Lung (tissue), 11 donors: ENCODE measurements at regions not wholly inside any gene's neighbourhood (a gene's known extent, or its start where the extent isn't known, plus 50 kb on each side); places are given as distances from the start of the nearest gene placed in this dataset.

Source experiments
- ATAC-seq: fragments of 200-7000 bp; cut with Tn5 transposase; one replicate; pipeline ENCODE4 v1.9.1; 2020; ENCODE audit warnings: moderate number of reproducible peaks; ENCODE audit not compliant: insufficient read depth, low FRiP score
- DNase-seq, 3 donors: peaks; one replicate each; pipeline ENCODE4 v3.0.0-alpha.2; 2013 to 2017
- H3K27ac ChIP-seq, 2 donors: one replicate each; pipeline ENCODE4 v1.5.1; 2013; ENCODE audit warnings: mild to moderate bottlenecking in 2 of 2, moderate library complexity in 2 of 2, control low read depth in 1 of 2, inconsistent platforms in 1 of 2, low read depth in 1 of 2, low read length in 1 of 2
- H3K27me3 ChIP-seq, 3 donors: one replicate each; pipeline ENCODE4 v1.5.1; 2013; ENCODE audit warnings: low read length in 2 of 3; ENCODE audit not compliant: control insufficient read depth in 3 of 3, insufficient read depth in 3 of 3
- H3K36me3 ChIP-seq, 4 donors: one replicate each; pipeline ENCODE4 v1.5.1; 2013; ENCODE audit warnings: low read length in 4 of 4, mild to moderate bottlenecking in 1 of 4, moderate library complexity in 1 of 4; ENCODE audit not compliant: control insufficient read depth in 4 of 4, insufficient read depth in 4 of 4
- H3K4me1 ChIP-seq, 5 donors: one replicate each; pipeline ENCODE4 v1.5.1; 2013; ENCODE audit warnings: low read length in 5 of 5, mild to moderate bottlenecking in 2 of 5, moderate library complexity in 1 of 5; ENCODE audit not compliant: control insufficient read depth in 5 of 5, insufficient read depth in 5 of 5
- H3K4me3 ChIP-seq: one replicate; pipeline ENCODE4 v1.5.1; 2013; ENCODE audit warnings: mild to moderate bottlenecking, control low read depth, moderate library complexity
- H3K9ac ChIP-seq, 2 donors: one replicate each; pipeline ENCODE4 v1.5.1; 2013; ENCODE audit warnings: low read length in 2 of 2, control low read depth in 1 of 2; ENCODE audit not compliant: insufficient read depth in 1 of 2
- H3K9me3 ChIP-seq, 4 donors: one replicate each; pipeline ENCODE4 v1.5.1; 2013; ENCODE audit warnings: low read length in 3 of 4, mild to moderate bottlenecking in 1 of 4, moderate library complexity in 1 of 4; ENCODE audit not compliant: control insufficient read depth in 4 of 4, insufficient read depth in 3 of 4
- WGBS, 2 donors: extraction: QIAGEN DNeasy Blood & Tissue Kit; methylation state at CpG; one replicate each; pipeline ENCODE4 v1.1.7; 2013; 5-methylcytosine and 5-hydroxymethylcytosine counted together
- TF ChIP-seq, protein P1 (sequence below): IDR thresholded peaks from 2 replicates; pipeline ENCODE4 v1.5.1; 2012; ENCODE audit warnings: mild to moderate bottlenecking; ENCODE audit errors: control extremely low read depth, extremely low read depth
- donor health status: control.
- donor health status: control.
- donor health status: Bipolar disorder and iron deficiency.
- donor health status: healthy.
- donor health status: DM: yes; HTN: yes; CAD: no.

GRCh38 chr19:29067831-29068230 is 145.1 kb downstream of the UQCRFS1 start:
- Histone ChIP-seq H3K4me3 (no peak overlapping the region), H3K27me3 (peaks cover 0 to 8% (median 0%) of the 10 kb centered on the region in 3 donors), H3K4me1 (no peaks in the 10 kb centered on the region), H3K36me3 (no peaks in the 10 kb centered on the region), H3K9ac (no peak overlapping the region), H3K27ac (no peak overlapping the region), H3K9me3 (peaks cover 0 to 8% (median 0%) of the 10 kb centered on the region in 4 donors)
- TF ChIP-seq, protein P1, sequence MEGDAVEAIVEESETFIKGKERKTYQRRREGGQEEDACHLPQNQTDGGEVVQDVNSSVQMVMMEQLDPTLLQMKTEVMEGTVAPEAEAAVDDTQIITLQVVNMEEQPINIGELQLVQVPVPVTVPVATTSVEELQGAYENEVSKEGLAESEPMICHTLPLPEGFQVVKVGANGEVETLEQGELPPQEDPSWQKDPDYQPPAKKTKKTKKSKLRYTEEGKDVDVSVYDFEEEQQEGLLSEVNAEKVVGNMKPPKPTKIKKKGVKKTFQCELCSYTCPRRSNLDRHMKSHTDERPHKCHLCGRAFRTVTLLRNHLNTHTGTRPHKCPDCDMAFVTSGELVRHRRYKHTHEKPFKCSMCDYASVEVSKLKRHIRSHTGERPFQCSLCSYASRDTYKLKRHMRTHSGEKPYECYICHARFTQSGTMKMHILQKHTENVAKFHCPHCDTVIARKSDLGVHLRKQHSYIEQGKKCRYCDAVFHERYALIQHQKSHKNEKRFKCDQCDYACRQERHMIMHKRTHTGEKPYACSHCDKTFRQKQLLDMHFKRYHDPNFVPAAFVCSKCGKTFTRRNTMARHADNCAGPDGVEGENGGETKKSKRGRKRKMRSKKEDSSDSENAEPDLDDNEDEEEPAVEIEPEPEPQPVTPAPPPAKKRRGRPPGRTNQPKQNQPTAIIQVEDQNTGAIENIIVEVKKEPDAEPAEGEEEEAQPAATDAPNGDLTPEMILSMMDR: no peak
- DNase-seq (no peak), ATAC-seq (no peak)
- 79 to 82% methylated on average over 2 of the region's 2 CpGs for WGBS, 2 donors

GRCh38 chr19:29062475-29063435 is 150.2 kb downstream of the UQCRFS1 start:
- 35 to 40% methylated on average over 14 of the region's 14 CpGs for WGBS, 2 donors
- H3K9me3 ChIP-seq: peaks cover 0 to 8% (median 0%) of the 10 kb centered on the region in 4 donors
- H3K27me3 ChIP-seq: peaks cover 0 to 8% (median 0%) of the 10 kb centered on the region in 3 donors
- H3K36me3 ChIP-seq: no peaks in the 10 kb centered on the region
- H3K9ac ChIP-seq: no peak overlapping the region
- H3K4me1 ChIP-seq: no peaks in the 10 kb centered on the region
- ATAC-seq: no peak
- TF ChIP-seq, protein P1: no peak
- no peak overlapping the region for H3K4me3 ChIP-seq
- no peak for DNase-seq
- no peak overlapping the region for H3K27ac ChIP-seq

- no peak overlapping the region for H3K9ac ChIP-seq
- TF ChIP-seq, protein P1: no peak
- no peak for ATAC-seq
- peaks cover 0 to 2% (median 0%) of the 10 kb centered on the region in 5 donors for H3K4me1 ChIP-seq
- no peaks in the 10 kb centered on the region for H3K36me3 ChIP-seq
- no peak overlapping the region for H3K27ac ChIP-seq
- H3K4me3 ChIP-seq: no peak overlapping the region
- peaks cover 0 to 8% (median 0%) of the 10 kb centered on the region in 4 donors for H3K9me3 ChIP-seq
- no peak for DNase-seq
- WGBS, 2 donors: 66 to 73% methylated on average over 7 of the region's 7 CpGs
- H3K27me3 ChIP-seq: peaks cover 0 to 8% (median 0%) of the 10 kb centered on the region in 3 donors
Observed at GRCh38 chr19:29060813-29061364, 152.1 kb downstream of the UQCRFS1 start.
